H1 (cell line): ENCODE measurements at regions not wholly inside any gene's neighbourhood (a gene's known extent, or its start where the extent isn't known, plus 50 kb on each side); places are given as distances from the start of the nearest gene placed in this dataset.

Experiments
- CHD1 ChIP-seq: IDR thresholded peaks from 2 replicates; pipeline ENCODE4 v1.6.1; 2012; ENCODE audit warnings: low read depth, low read length, improper control_type of control experiment
- CTCF ChIP-seq, 3 experiments: IDR thresholded peaks; 1 replicate in 2 of 3; 2 replicates in 1 of 3; pipeline versions ENCODE4 v1.5.1 to v1.6.1; 2011; ENCODE audit warnings: low read length in 3 of 3, mild to moderate bottlenecking in 3 of 3, inconsistent platforms in 2 of 3, low read depth in 1 of 3, moderate library complexity in 1 of 3; ENCODE audit not compliant: insufficient read depth in 1 of 3; ENCODE audit errors: control extremely low read depth in 1 of 3
- E2F6 ChIP-seq: IDR thresholded peaks from 2 replicates; pipeline ENCODE4 v1.6.1; 2012; ENCODE audit warnings: inconsistent platforms
- EGR1 ChIP-seq: IDR thresholded peaks from 2 replicates; pipeline ENCODE4 v1.6.1; 2011; ENCODE audit warnings: low read depth, low read length, borderline replicate concordance
- GTF2F1 ChIP-seq: IDR thresholded peaks from 2 replicates; pipeline ENCODE4 v1.6.1; 2012; ENCODE audit warnings: low read depth, low read length, improper control_type of control experiment, borderline replicate concordance
- POLR2A ChIP-seq, 2 experiments: IDR thresholded peaks; 1 replicate in 1 of 2; 2 replicates in 1 of 2; pipeline ENCODE4 v1.6.1; 2011; ENCODE audit warnings: low read depth in 2 of 2, low read length in 2 of 2, mild to moderate bottlenecking in 2 of 2; ENCODE audit errors: control extremely low read depth in 1 of 2
- SRF ChIP-seq: IDR thresholded peaks from 2 replicates; pipeline ENCODE4 v1.6.1; 2011; ENCODE audit warnings: mild to moderate bottlenecking, low read depth, low read length, moderate library complexity

- TF ChIP-seq CTCF (IDR thresholded peaks at IDR 0.05; ENCODE audit: control extremely low read depth in 1 of 3, insufficient read depth in 1 of 3, low read depth in 1 of 3, low read length in 3 of 3), result no peak
- TF ChIP-seq E2F6, result no peak
- no peak for TF ChIP-seq POLR2A (IDR thresholded peaks at IDR 0.05; ENCODE audit: control extremely low read depth in 1 of 2, low read depth in 2 of 2, low read length in 2 of 2)
- no peak for TF ChIP-seq CHD1
- TF ChIP-seq EGR1, result no peak
- TF ChIP-seq SRF, result no peak
- TF ChIP-seq GTF2F1, result no peak
Measured at GRCh38 chr6:16932920-16933319, 168.9 kb upstream of the STMND1 start.
